GM12891 (cell line): ENCODE measurements at regions not wholly inside any gene's neighbourhood (a gene's known extent, or its start where the extent isn't known, plus 50 kb on each side); places are given as distances from the start of the nearest gene placed in this dataset.

ENCODE experiments used
- POLR2A ChIP-seq: IDR thresholded peaks from 2 replicates; pipeline ENCODE4 v1.6.1; 2011; ENCODE audit warnings: low read depth, low read length, control low read depth
- SPI1 ChIP-seq: IDR thresholded peaks from 2 replicates; pipeline ENCODE4 v1.6.1; 2011; ENCODE audit warnings: low read depth, low read length, control low read depth

DNA sequence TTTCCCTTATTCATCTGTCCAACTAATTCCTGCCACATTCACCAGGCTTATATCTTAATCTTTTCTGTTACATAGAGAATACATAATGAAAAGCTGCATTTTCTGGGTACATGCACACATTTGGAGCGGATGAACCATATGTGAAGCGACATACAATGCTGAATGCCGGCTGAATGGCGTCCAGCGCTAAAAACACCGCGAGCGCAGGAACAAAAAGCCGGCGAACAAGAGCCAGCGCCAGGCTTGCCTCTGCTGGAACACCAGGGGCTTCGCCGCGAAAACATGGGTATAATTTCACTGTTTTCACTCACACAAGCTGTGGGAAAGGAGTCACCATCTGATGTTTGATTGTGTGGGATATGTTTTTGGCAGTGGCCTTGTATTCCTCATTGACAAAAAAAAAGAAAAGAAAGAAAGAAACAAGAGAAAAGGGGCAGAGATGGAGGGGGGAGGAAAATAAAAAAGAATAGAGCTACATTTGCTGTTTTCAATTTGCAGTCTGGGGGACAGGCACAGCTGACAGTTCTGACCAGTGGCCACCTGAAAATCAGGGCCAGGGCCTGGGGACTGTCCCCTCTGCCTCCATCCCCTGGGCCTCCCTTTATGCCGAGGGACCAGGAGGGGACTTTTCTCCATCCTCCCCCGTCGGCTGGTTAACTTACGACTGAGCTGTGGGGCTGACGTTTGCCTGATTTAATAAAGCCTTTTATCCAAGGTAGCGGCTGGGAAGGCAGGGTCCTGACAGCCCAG is 70.2 kb upstream of the OLIG2 start:
- TF ChIP-seq SPI1 (no peak), POLR2A (no peak)
